Progenitor cell of endocrine pancreas (in vitro differentiated cells): ENCODE measurements at regions not wholly inside any gene's neighbourhood (a gene's known extent, or its start where the extent isn't known, plus 50 kb on each side); places are given as distances from the start of the nearest gene placed in this dataset.

Experiments used
- DNase-seq: peaks from one replicate; pipeline ENCODE4 v3.0.0; 2021; ENCODE audit warnings: low spot score; ENCODE audit not compliant: unreplicated experiment
- H3K27ac Mint-ChIP-seq: 2 replicates; pipeline ENCODE4 v1.8.0; 2021; ENCODE audit warnings: mild to moderate bottlenecking, moderate library complexity, mixed read lengths
- H3K27me3 Mint-ChIP-seq: 2 replicates; pipeline ENCODE4 v1.8.0; 2021; ENCODE audit warnings: mixed read lengths
- H3K36me3 Mint-ChIP-seq: 2 replicates; pipeline ENCODE4 v1.8.0; 2022; ENCODE audit warnings: mixed read lengths; ENCODE audit not compliant: insufficient read depth
- H3K4me1 Mint-ChIP-seq: 2 replicates; pipeline ENCODE4 v1.8.0; 2021; ENCODE audit warnings: low read depth, mixed read lengths
- H3K4me3 Mint-ChIP-seq: 2 replicates; pipeline ENCODE4 v1.8.0; 2021; ENCODE audit warnings: low read depth, mild to moderate bottlenecking, moderate library complexity, mixed read lengths
- H3K9me3 Mint-ChIP-seq: 2 replicates; pipeline ENCODE4 v1.8.0; 2021; ENCODE audit warnings: low read depth, mixed read lengths
- TF ChIP-seq, protein P1 (sequence below): fragments of 200-600 bp; sonication (generic); IDR thresholded peaks from one replicate; pipeline ENCODE4 v1.5.0; 2021; ENCODE audit warnings: antibody characterized with exemption, mild to moderate bottlenecking; ENCODE audit not compliant: unreplicated experiment

DNA sequence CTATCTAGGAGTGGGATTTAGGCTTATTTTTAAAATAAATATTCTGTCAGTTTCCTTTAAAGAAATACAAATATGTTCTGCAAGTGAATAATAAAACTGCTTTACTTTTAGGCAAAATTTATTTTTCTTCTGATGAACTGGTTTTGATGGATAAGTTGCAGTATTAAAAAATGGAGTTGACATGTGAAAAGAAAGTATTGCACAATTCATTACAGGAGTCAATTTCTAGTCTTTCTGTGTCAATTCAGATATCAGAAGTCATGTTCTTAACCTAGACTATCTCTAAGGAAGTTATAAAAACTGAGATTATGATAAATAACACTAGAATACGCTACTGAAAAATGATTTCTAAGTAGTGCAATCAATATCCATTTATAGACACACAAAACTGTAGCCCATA lies 270.2 kb upstream of the TMPRSS15 start:
- Mint-ChIP-seq H3K4me1 (no peaks in the 10 kb centered on the region), H3K9me3 (peaks cover 8% of the 10 kb centered on the region), H3K27ac (no peak overlapping the region), H3K4me3 (no peak overlapping the region), H3K36me3 (no peaks in the 10 kb centered on the region), H3K27me3 (no peaks in the 10 kb centered on the region)
- TF ChIP-seq, protein P1, sequence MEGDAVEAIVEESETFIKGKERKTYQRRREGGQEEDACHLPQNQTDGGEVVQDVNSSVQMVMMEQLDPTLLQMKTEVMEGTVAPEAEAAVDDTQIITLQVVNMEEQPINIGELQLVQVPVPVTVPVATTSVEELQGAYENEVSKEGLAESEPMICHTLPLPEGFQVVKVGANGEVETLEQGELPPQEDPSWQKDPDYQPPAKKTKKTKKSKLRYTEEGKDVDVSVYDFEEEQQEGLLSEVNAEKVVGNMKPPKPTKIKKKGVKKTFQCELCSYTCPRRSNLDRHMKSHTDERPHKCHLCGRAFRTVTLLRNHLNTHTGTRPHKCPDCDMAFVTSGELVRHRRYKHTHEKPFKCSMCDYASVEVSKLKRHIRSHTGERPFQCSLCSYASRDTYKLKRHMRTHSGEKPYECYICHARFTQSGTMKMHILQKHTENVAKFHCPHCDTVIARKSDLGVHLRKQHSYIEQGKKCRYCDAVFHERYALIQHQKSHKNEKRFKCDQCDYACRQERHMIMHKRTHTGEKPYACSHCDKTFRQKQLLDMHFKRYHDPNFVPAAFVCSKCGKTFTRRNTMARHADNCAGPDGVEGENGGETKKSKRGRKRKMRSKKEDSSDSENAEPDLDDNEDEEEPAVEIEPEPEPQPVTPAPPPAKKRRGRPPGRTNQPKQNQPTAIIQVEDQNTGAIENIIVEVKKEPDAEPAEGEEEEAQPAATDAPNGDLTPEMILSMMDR: no peak
- no peak for DNase-seq

DNA sequence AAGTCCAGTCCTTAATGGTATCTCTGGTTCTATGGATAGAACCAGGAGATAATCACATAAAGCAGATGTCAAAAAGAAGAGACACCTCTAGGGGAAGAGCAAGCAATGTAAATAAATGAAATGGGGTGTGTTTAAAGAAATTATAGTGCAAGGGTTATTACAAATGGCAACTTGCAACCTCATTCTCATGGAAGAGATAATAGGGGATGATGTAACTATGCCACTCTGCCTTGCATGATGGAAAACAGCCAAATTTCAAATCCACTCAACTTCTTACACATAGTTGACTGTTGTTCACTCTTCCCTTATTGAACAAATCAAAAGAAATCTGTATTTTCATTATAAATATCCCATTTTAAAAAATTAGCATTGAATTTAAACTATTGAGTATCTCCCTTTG lies 274.0 kb upstream of the TMPRSS15 start:
- Mint-ChIP-seq H3K4me1 (no peaks in the 10 kb centered on the region), H3K27ac (no peak overlapping the region), H3K27me3 (no peaks in the 10 kb centered on the region), H3K4me3 (no peak overlapping the region), H3K36me3 (no peaks in the 10 kb centered on the region), H3K9me3 (no peaks in the 10 kb centered on the region)
- DNase-seq: no peak
- TF ChIP-seq, protein P1: no peak

DNA sequence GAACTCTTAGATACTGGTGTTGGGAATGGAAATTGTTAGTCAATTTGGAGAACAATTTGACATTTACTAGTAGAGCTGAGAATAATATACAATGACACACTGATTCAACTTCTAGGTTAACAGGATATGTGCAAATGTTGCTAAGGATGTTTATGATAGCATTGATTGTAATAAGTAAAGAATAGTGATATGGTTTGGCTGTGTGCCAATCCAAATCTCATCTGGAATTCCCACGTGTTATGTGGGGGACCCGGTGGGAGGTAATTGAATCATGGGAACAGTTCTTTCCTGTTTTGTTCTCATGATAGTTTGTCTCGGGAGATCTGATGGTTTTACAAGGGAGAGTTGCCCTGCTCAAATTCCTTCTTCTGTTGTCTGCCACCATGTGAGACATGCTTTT lies 302.4 kb upstream of the TMPRSS15 start:
- TF ChIP-seq, protein P1: no peak
- Mint-ChIP-seq H3K4me1 (no peaks in the 10 kb centered on the region), H3K27me3 (no peaks in the 10 kb centered on the region), H3K27ac (no peak overlapping the region), H3K4me3 (no peak overlapping the region), H3K9me3 (no peaks in the 10 kb centered on the region), H3K36me3 (no peaks in the 10 kb centered on the region)
- no peak for DNase-seq

DNA sequence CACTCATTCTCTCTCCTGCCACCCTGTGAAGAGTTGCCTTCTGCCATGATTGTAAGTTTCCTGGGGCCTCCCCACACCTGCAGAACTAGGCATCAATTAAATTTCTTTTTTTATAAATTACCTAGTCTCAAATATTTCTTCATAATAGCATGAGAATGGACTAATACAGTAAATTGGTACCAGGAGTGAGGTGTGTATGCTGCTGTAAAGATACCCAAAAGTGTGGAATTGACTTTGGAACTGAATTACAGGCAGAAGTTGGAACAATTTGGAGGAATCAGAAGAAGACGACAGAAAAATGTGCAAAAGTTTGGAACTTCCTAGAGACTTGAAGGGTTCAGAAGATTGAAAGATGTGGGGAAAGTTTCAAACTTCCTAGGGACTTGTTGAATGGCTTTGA lies 308.1 kb upstream of the TMPRSS15 start:
- no peaks in the 10 kb centered on the region for H3K27me3 Mint-ChIP-seq
- TF ChIP-seq, protein P1: no peak
- DNase-seq: no peak
- H3K36me3 Mint-ChIP-seq: no peaks in the 10 kb centered on the region
- H3K9me3 Mint-ChIP-seq: peaks cover 11% of the 10 kb centered on the region
- H3K4me3 Mint-ChIP-seq: no peak overlapping the region
- peaks cover 12% of the 10 kb centered on the region for H3K4me1 Mint-ChIP-seq
- no peak overlapping the region for H3K27ac Mint-ChIP-seq

DNA sequence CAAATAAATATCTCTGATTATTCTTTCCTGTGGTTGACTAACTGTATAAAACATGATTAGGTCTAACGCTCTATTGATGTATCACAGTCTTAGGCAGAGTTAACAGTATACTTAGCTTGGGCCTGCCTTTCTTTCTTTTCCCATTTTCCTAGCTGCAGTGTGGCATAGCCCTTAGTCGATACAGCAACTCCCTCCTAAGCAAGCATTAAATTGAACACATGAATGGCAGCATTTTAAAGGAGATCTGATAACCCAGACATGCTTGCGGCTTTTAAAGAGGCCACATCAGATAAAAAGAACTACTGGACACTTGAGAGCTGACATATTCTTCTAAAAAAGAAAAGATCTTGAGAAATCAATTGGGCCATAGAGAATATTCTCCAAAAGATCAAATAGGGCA lies 312.0 kb upstream of the TMPRSS15 start:
- H3K27ac Mint-ChIP-seq: no peak overlapping the region
- TF ChIP-seq, protein P1: no peak
- no peaks in the 10 kb centered on the region for H3K27me3 Mint-ChIP-seq
- no peak overlapping the region for H3K4me3 Mint-ChIP-seq
- peaks cover 11% of the 10 kb centered on the region for H3K9me3 Mint-ChIP-seq
- no peaks in the 10 kb centered on the region for H3K36me3 Mint-ChIP-seq
- DNase-seq: no peak
- peaks cover 18% of the 10 kb centered on the region for H3K4me1 Mint-ChIP-seq
